ENCODE measurements at regions not wholly inside any gene's neighbourhood (a gene's known extent, or its start where the extent isn't known, plus 50 kb on each side); places are given as distances from the start of the nearest gene placed in this dataset.

DNA sequence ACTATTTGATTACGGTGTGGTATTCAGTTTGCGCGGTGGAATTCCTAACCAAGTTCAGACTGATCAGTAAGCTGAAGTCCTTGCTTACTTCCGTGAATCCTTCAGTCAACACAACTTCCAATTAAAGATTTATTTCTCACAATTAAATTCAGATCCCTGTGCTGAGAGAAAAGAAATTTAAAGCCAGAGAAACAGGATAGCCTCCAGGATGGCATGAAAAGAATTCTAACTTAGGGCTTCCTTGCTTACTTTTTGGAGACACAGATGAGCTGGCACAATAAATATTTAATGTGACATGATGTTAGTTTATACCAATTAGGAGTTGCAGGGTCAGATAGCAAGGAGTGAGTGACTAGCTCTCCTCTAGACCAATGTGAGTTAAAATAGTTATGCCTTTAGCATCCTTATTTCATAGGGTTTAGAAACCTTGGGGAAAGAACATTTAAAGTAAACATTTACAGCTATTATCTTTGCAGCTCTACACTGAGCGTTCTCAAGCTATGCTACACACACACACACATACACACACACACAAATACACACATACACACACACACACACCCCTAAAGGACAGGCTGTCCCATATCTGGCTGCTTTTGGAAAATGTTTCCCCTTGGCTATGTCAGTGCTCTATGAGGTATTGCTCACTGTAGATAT lies 151.0 kb downstream of the TRIB2 start:
- Mint-ChIP-seq H3K27ac (no peak overlapping the region), H3K4me3 (no peak overlapping the region), H3K4me1 (ENCODE audit: low read depth) (no peaks in the 10 kb centered on the region), H3K27me3 (ENCODE audit: low read depth) (peaks cover 8% of the 10 kb centered on the region), H3K9me3 (peaks cover 9 to 10% of the 10 kb centered on the region in 2 donors), H3K36me3 (ENCODE audit: insufficient read depth in 2 of 2) (peaks cover 12 to 27% of the 10 kb centered on the region in 2 donors)
- DNase-seq (no peak), ATAC-seq (replicated peaks in 1 of 2) (no peak)

DNA sequence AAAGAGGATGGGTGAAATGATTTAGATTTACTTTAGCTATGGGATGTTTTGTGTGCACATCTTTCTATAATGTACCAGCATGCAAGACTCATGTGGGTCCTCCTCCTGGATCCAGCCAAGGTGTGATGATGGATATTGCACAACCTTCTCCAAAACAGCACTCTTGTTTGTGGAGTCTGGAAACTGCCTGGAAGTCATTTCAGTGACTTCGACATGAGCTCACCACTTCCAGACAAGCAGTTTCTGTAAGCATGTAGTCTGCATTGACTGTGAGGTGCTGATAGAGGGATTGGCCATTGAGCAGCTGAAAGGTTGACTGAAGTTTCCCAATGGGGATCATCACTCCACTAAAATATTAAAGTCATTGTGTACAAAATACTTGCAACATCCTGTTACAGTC lies 154.0 kb downstream of the TRIB2 start:
- Mint-ChIP-seq H3K9me3 (peaks cover 0 to 1% of the 10 kb centered on the region in 2 donors), H3K27me3 (ENCODE audit: low read depth) (peaks cover 20% of the 10 kb centered on the region), H3K4me1 (ENCODE audit: low read depth) (peaks cover 6% of the 10 kb centered on the region), H3K27ac (no peak overlapping the region), H3K36me3 (ENCODE audit: insufficient read depth in 2 of 2) (peaks cover 0 to 6% of the 10 kb centered on the region in 2 donors), H3K4me3 (no peak overlapping the region)
- ATAC-seq (replicated peaks in 1 of 2) (no peak), DNase-seq (no peak)

DNA sequence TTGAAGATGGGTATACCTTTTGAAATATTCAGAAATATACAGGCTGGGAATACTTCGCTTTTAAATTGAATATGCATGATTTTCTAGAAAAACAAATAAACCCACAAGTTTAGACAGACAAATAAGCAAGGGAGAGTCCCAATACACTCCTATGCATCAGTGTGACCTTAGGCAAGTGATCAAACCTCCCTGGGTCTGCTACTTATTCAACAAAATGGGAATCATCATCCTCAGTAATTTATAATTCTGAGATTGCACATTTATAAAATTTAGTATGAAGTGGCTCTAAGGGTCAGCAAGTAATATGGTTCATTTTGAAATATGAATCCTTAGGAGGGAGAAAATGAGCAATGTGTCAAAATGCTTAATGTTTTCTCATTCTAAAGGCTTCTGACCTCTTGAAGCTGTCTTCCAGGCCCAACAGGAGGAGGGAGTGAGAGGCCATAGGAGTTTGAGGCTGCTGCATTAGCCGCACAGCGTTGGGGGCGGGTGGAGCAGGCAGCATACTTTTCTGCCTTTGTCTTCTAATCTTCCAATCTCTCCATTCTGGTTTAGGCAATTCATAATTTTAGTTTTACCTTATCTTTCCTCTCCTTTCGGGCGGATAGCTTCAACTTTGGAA lies 155.1 kb downstream of the TRIB2 start:
- DNase-seq (no peak), ATAC-seq (replicated peaks in 1 of 2) (no peak)
- Mint-ChIP-seq H3K4me1 (ENCODE audit: low read depth) (peaks cover 6% of the 10 kb centered on the region), H3K4me3 (no peak overlapping the region), H3K27ac (no peak overlapping the region), H3K27me3 (ENCODE audit: low read depth) (peaks cover 20% of the 10 kb centered on the region), H3K36me3 (ENCODE audit: insufficient read depth in 2 of 2) (peaks cover 0 to 1% of the 10 kb centered on the region in 2 donors), H3K9me3 (no peaks in the 10 kb centered on the region)

DNA sequence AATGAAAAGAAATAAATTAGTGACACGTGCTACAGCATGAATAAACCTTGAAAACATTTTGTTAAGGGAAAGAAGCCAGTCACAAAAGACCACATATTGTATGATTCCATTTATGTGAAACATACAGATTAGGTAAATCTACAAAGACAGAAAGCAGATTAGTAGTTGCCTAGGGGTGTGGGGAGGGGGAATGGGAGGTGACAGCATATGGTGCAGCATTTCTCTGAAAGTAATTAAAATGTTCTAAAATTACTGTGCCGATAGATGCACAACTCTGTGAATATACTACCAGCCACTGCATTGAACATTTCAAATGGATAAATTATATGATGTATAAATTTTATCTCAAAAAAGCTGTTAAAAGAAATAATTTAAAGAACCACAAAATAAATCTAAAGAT lies 161.0 kb downstream of the TRIB2 start:
- Mint-ChIP-seq H3K27me3 (ENCODE audit: low read depth) (peaks cover 12% of the 10 kb centered on the region), H3K4me1 (ENCODE audit: low read depth) (peaks cover 6% of the 10 kb centered on the region), H3K4me3 (no peak overlapping the region), H3K27ac (no peak overlapping the region), H3K9me3 (no peaks in the 10 kb centered on the region), H3K36me3 (ENCODE audit: insufficient read depth in 2 of 2) (peaks cover 0 to 1% of the 10 kb centered on the region in 2 donors)
- DNase-seq (no peak), ATAC-seq (replicated peaks in 1 of 2) (no peak)

DNA sequence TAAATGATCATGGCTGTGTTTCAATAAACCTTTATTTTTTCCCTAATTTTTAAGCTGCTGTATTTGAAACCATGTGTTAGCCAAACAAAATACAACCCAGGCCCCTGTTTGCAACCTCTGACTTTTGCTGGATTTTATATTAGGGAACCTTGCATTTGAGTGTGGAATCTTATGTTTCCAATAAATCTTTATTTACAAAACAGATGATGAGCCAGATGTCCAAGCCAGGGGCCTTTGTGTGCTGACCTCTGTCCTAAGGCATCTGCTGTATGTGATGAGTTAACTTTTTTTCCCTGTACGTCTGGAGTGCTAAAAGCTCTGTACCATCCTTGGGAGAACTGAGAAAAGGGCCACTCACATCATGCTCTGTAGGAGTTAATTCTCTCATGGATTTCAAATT lies 162.9 kb downstream of the TRIB2 start:
- H3K4me1 Mint-ChIP-seq (ENCODE audit: low read depth): peaks cover 5% of the 10 kb centered on the region
- DNase-seq: no peak
- H3K9me3 Mint-ChIP-seq: no peaks in the 10 kb centered on the region
- peaks cover 6% of the 10 kb centered on the region for H3K27me3 Mint-ChIP-seq (ENCODE audit: low read depth)
- ATAC-seq (replicated peaks in 1 of 2): no peak
- no peaks in the 10 kb centered on the region for H3K36me3 Mint-ChIP-seq (ENCODE audit: insufficient read depth in 2 of 2)
- H3K4me3 Mint-ChIP-seq: no peak overlapping the region
- H3K27ac Mint-ChIP-seq: no peak overlapping the region

DNA sequence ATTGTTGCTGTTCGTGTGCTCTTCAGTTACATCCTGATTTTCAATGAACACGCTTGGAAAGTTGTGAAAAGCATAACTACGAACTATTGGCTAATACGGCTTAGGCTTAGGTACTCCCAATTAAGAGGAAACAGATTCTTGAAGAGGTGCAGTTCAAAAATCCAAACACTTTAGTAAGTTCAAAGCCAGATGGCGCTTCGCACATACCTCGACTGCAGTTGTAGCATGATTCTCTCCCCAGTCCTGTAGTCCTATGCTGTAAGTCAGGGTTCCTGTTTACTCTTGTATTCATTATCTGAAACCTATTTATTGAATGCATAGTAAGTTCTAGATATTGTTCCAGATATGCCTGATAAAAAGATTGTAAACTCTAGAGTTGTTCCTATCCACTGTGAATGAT lies 165.2 kb downstream of the TRIB2 start:
- no peak for DNase-seq
- no peak for ATAC-seq (replicated peaks in 1 of 2)
- no peak overlapping the region for H3K27ac Mint-ChIP-seq
- no peak overlapping the region for H3K4me3 Mint-ChIP-seq
- no peaks in the 10 kb centered on the region for H3K9me3 Mint-ChIP-seq
- H3K4me1 Mint-ChIP-seq (ENCODE audit: low read depth): peaks cover 5% of the 10 kb centered on the region
- no peaks in the 10 kb centered on the region for H3K36me3 Mint-ChIP-seq (ENCODE audit: insufficient read depth in 2 of 2)
- H3K27me3 Mint-ChIP-seq (ENCODE audit: low read depth): peaks cover 6% of the 10 kb centered on the region

DNA sequence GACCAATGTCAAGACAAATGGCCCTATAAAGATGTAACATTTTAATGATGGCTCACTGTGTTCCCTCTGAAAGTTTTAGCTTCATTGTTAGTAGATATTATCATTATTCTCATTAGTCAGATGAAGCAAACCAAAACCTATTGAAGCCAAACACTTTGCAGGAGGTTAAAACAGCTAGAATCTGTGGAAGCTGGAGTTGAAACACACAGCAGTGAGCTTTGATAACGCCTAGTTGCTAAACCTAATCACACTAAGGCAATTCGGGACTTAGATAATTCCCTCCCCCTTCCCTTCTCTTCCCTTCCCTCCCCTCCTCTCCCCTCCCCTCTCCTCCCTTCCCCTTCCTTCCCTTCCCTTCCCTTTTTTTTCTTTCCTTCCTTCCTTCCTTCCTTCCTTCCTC lies 165.7 kb downstream of the TRIB2 start:
- Mint-ChIP-seq H3K4me3 (no peak overlapping the region), H3K4me1 (ENCODE audit: low read depth) (peaks cover 5% of the 10 kb centered on the region), H3K27ac (no peak overlapping the region), H3K36me3 (ENCODE audit: insufficient read depth in 2 of 2) (no peaks in the 10 kb centered on the region), H3K27me3 (ENCODE audit: low read depth) (peaks cover 6% of the 10 kb centered on the region), H3K9me3 (no peaks in the 10 kb centered on the region)
- ATAC-seq (replicated peaks in 1 of 2): no peak
- no peak for DNase-seq

DNA sequence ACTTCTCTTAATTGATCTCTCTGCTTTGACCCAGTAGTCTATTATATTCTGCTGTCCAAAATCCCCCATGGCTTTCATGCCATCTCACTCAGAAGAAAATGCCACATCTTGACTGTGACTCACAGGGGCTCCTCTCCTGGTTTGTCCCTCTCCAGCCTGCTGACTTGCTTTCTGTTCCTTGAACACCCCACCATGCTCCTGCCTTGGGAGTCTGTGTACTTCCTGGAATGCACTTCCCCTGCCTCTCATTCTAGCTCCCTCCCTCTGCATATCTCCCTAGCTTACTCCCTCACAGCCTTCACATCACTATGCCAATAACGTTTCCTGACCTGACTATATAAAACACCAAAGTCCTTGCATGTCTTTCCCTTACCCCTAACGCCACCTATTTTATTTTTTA lies 167.2 kb downstream of the TRIB2 start:
- no peak overlapping the region for H3K4me3 Mint-ChIP-seq
- no peak overlapping the region for H3K27ac Mint-ChIP-seq
- H3K36me3 Mint-ChIP-seq (ENCODE audit: insufficient read depth in 2 of 2): no peaks in the 10 kb centered on the region
- ATAC-seq (replicated peaks in 1 of 2) (no peak), DNase-seq (no peak)
- H3K27me3 Mint-ChIP-seq (ENCODE audit: low read depth): peaks cover 6% of the 10 kb centered on the region
- no peaks in the 10 kb centered on the region for H3K9me3 Mint-ChIP-seq
- H3K4me1 Mint-ChIP-seq (ENCODE audit: low read depth): peaks cover 5% of the 10 kb centered on the region

DNA sequence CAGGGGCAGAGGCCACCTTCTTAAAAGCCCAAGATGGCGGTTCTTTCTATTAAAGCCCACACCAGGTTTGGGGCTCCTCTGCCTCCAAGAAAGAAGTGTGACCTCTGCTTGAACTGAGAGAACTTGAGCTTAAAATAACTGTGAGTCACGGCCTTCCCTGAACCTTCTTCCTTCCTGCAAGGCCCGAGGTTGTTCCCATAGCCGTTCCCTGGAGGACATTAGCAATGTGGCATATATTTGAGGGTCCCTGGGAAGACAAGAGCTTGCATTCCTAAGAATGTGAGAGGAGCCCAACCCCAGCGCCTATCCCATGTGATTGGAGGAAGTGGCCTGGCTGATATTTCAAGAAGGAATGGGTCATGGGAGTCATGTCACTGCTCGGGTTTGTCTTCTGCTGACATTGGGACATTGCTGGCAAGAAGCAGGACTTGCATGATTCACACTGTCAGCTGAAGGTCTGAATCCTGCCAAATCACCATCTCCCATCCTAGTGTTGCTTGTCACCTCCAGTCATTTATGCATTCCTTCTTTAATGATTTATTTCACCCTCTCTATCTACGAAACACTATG lies 168.1 kb downstream of the TRIB2 start:
- Mint-ChIP-seq H3K4me3 (no peak overlapping the region), H3K36me3 (ENCODE audit: insufficient read depth in 2 of 2) (no peaks in the 10 kb centered on the region), H3K4me1 (ENCODE audit: low read depth) (peaks cover 5% of the 10 kb centered on the region), H3K27me3 (ENCODE audit: low read depth) (peaks cover 6% of the 10 kb centered on the region), H3K27ac (no peak overlapping the region), H3K9me3 (peaks cover 0 to under 1% of the 10 kb centered on the region in 2 donors)
- ATAC-seq (replicated peaks in 1 of 2) (no peak), DNase-seq (no peak)

DNA sequence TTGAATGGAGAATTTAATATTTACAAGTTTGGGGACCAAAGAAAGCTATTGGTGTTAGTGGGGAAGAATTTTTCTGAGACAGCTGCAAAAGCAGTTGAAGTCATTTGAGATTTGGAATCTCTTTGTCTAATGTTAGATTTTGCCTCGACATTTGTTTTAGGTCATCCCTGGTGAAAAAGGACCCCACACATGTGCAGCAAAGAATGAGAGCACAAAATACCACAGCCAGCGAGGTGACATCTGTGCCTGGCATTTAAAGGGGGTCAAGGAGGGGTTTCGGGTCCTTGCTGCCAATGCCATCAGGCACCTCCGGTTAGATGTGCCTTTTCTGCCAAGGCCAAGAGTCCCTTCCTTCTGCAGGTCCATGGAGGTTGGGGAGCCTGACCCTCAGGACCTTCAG lies 173.3 kb downstream of the TRIB2 start:
- ATAC-seq (replicated peaks in 1 of 2) (no peak), DNase-seq (no peak)
- H3K27me3 Mint-ChIP-seq (ENCODE audit: low read depth): no peaks in the 10 kb centered on the region
- peaks cover 7 to 10% of the 10 kb centered on the region in 2 donors for H3K36me3 Mint-ChIP-seq (ENCODE audit: insufficient read depth in 2 of 2)
- H3K4me3 Mint-ChIP-seq: no peak overlapping the region
- H3K27ac Mint-ChIP-seq: no peak overlapping the region
- H3K9me3 Mint-ChIP-seq: peaks cover 10 to 11% of the 10 kb centered on the region in 2 donors
- H3K4me1 Mint-ChIP-seq (ENCODE audit: low read depth): peaks cover 1% of the 10 kb centered on the region

DNA sequence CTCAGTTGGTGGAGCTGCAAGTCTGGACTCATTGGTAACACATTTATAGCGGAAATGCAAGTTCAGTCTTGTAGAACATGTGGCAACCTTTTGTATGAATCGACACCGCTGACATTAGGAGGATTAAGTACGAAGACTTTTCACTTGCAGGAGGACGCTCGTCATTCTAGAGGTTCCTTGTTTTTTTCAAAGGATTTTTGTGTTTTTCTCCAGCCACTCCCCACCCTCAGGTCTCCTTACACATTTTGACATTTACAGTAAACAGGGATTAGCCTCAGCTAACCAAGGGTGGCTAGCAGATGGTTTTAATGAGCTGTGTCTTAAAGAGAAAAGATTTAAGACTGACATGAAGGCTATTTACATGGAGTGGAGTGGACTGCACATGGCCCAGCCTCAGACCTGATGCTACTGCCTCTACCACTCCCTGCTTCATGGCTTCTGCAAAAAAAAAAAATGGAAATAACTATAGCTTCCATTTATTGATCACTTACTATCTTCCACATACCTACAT lies 173.8 kb downstream of the TRIB2 start:
- Mint-ChIP-seq H3K36me3 (ENCODE audit: insufficient read depth in 2 of 2) (peaks cover 10 to 11% of the 10 kb centered on the region in 2 donors), H3K9me3 (peaks cover 13 to 15% of the 10 kb centered on the region in 2 donors), H3K27ac (no peak overlapping the region), H3K4me3 (no peak overlapping the region), H3K27me3 (ENCODE audit: low read depth) (no peaks in the 10 kb centered on the region), H3K4me1 (ENCODE audit: low read depth) (peaks cover 6% of the 10 kb centered on the region)
- ATAC-seq (replicated peaks in 1 of 2) (no peak), DNase-seq (no peak)

DNA sequence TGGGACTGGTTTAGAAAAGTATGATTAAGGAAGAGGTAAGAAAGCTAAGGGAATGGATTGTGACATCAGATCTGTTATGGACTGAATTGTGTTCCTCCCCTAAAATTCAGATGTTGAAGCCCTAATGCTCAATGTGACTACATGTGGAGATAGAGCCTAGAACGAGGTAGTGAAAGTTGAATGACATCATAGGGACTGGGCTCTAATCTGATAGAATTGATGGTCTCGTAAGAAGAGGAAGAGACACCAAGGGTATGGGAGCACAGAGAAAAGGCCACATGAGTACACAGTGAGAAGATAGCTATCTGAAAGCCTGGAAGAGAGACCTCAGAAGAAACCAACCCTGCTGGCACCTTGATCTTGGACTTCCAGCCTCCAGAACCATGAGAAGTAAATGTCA lies 178.3 kb downstream of the TRIB2 start:
- Mint-ChIP-seq H3K4me1 (ENCODE audit: low read depth) (peaks cover 22% of the 10 kb centered on the region), H3K36me3 (ENCODE audit: insufficient read depth in 2 of 2) (peaks cover 10 to 11% of the 10 kb centered on the region in 2 donors), H3K9me3 (peaks cover 11 to 15% of the 10 kb centered on the region in 2 donors), H3K27me3 (ENCODE audit: low read depth) (no peaks in the 10 kb centered on the region), H3K27ac (no peak overlapping the region), H3K4me3 (no peak overlapping the region)
- DNase-seq (no peak), ATAC-seq (replicated peaks in 1 of 2) (no peak)

DNA sequence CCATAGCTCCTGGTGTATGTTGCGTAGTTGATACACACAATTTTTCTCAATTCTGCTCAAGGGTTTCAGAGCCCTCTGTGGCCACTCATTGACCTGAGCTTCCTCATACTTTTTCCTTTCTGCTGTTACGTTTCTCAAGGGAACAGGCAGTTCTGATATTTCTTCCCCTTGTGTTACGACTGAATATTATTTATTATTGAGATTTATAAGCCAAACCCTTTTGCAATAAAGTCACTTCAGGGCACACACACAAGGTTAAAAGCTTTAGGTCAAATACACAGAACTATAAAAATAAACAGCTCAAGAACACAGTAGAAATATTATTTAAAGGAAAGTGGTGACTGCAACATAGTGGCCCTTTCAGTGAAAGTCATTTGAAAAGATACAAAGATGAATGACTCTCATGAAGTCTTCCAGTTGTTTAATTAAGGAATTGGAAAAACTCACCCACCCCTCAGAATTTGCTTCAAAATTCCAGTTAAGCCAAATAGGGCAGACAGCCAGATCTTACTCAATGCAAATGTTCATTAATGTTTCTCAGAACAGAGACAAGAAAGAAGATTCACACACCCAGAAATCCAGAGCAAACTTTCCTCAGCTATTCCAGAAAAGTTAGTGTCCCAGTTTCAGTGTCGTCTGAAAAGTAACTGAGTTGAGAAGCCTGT lies 179.7 kb downstream of the TRIB2 start:
- H3K4me1 Mint-ChIP-seq (ENCODE audit: low read depth): peaks cover 22% of the 10 kb centered on the region
- ATAC-seq (replicated peaks in 1 of 2) (no peak), DNase-seq (no peak)
- H3K9me3 Mint-ChIP-seq: peaks cover 11 to 13% of the 10 kb centered on the region in 2 donors
- no peak overlapping the region for H3K27ac Mint-ChIP-seq
- no peak overlapping the region for H3K4me3 Mint-ChIP-seq
- H3K27me3 Mint-ChIP-seq (ENCODE audit: low read depth): no peaks in the 10 kb centered on the region
- H3K36me3 Mint-ChIP-seq (ENCODE audit: insufficient read depth in 2 of 2): peaks cover 8 to 10% of the 10 kb centered on the region in 2 donors
